Colonic mucosa (tissue), 4 donors: ENCODE measurements at regions not wholly inside any gene's neighbourhood (a gene's known extent, or its start where the extent isn't known, plus 50 kb on each side); places are given as distances from the start of the nearest gene placed in this dataset.

Experiments
- DNase-seq: peaks from one replicate; pipeline ENCODE4 v3.0.0-alpha.2; 2020
- H3K27ac ChIP-seq: fragments of 200-600 bp; one replicate; pipeline ENCODE4 v1.8.0; 2021
- H3K27me3 ChIP-seq: fragments of 200-600 bp; one replicate; pipeline ENCODE4 v1.8.0; 2021
- H3K36me3 ChIP-seq: fragments of 200-600 bp; one replicate; pipeline ENCODE4 v1.8.0; 2021
- H3K4me1 ChIP-seq: fragments of 200-600 bp; one replicate; pipeline ENCODE4 v1.8.0; 2021; ENCODE audit warnings: mild to moderate bottlenecking
- H3K4me3 ChIP-seq: fragments of 200-600 bp; one replicate; pipeline ENCODE4 v1.8.0; 2021
- H3K9ac ChIP-seq, 2 donors: one replicate each; pipeline ENCODE4 v1.7.0; 2013; ENCODE audit warnings: control low read depth in 2 of 2, low read depth in 2 of 2, low read length in 2 of 2
- H3K9me3 ChIP-seq: fragments of 200-600 bp; one replicate; pipeline ENCODE4 v1.8.0; 2021
- CTCF ChIP-seq: fragments of 200-600 bp; IDR thresholded peaks from one replicate; pipeline ENCODE4 v1.8.0; 2022; ENCODE audit warnings: antibody characterized with exemption, mild to moderate bottlenecking
- intact Hi-C: fragments of 100-400 bp; cut with DNase I; formaldehyde crosslinking; loops from one replicate; pipeline ENCODE4 v1.14.1; 2022
- donor health status: healthy.
- donor health status: DM: no; HTN: no; CAD: no.
- donor health status: DM: no; HTN: no; CAD: no.

- H3K27ac ChIP-seq, result no peak overlapping the region
- intact Hi-C loops, result no loop called here
- H3K4me1 ChIP-seq, result no peaks in the 10 kb centered on the region
- no peaks in the 10 kb centered on the region for H3K36me3 ChIP-seq
- no peak overlapping the region for H3K9ac ChIP-seq
- H3K27me3 ChIP-seq, result no peaks in the 10 kb centered on the region
- no peak for TF ChIP-seq CTCF
- no peak for DNase-seq
- H3K4me3 ChIP-seq, result no peak overlapping the region
- no peaks in the 10 kb centered on the region for H3K9me3 ChIP-seq
Observed at GRCh38 chr5:88509403-88509802, 240.8 kb upstream of the TMEM161B start.

- H3K4me1 ChIP-seq, result no peaks in the 10 kb centered on the region
- no peak overlapping the region for H3K9ac ChIP-seq
- no peak overlapping the region for H3K4me3 ChIP-seq
- no peaks in the 10 kb centered on the region for H3K9me3 ChIP-seq
- intact Hi-C loops, result no loop called here
- TF ChIP-seq CTCF, result no peak
- no peak overlapping the region for H3K27ac ChIP-seq
- H3K36me3 ChIP-seq, result no peaks in the 10 kb centered on the region
- no peaks in the 10 kb centered on the region for H3K27me3 ChIP-seq
- no peak for DNase-seq
Observed at GRCh38 chr5:88507261-88507660, 238.6 kb upstream of the TMEM161B start.

GRCh38 chr5:88503406-88503805 lies 234.8 kb upstream of the TMEM161B start:
- Histone ChIP-seq H3K27me3 (no peaks in the 10 kb centered on the region), H3K4me3 (no peak overlapping the region), H3K36me3 (no peaks in the 10 kb centered on the region), H3K9me3 (no peaks in the 10 kb centered on the region), H3K27ac (no peak overlapping the region), H3K4me1 (no peaks in the 10 kb centered on the region), H3K9ac (no peak overlapping the region)
- no peak for TF ChIP-seq CTCF
- intact Hi-C loops, result no loop called here
- DNase-seq, result no peak

- H3K4me3 ChIP-seq, result peak overlapping the region; percentile 35
- H3K27ac ChIP-seq, result no peak overlapping the region
Observed at GRCh38 chr5:88503041-88503345, 234.3 kb upstream of the TMEM161B start.

GRCh38 chr5:88502179-88503040 lies 233.8 kb upstream of the TMEM161B start:
- Histone ChIP-seq H3K4me3 (peak overlapping the region; percentile 35), H3K4me1 (no peaks in the 10 kb centered on the region), H3K36me3 (no peaks in the 10 kb centered on the region), H3K27ac (no peak overlapping the region), H3K9ac (peak overlapping the region in 1 of 2 donors; percentile 38), H3K9me3 (no peaks in the 10 kb centered on the region), H3K27me3 (no peaks in the 10 kb centered on the region)
- intact Hi-C loops, result no loop called here
- DNase-seq, result no peak
- TF ChIP-seq CTCF, result no peak

More at GRCh38 chr5:88503041-88503345, 234.3 kb upstream of the TMEM161B start:
- no peaks in the 10 kb centered on the region for H3K4me1 ChIP-seq
- intact Hi-C loops, result no loop called here
- H3K9ac ChIP-seq, result no peak overlapping the region
- no peak for DNase-seq
- H3K9me3 ChIP-seq, result no peaks in the 10 kb centered on the region
- TF ChIP-seq CTCF, result no peak
- H3K27me3 ChIP-seq, result no peaks in the 10 kb centered on the region
- H3K36me3 ChIP-seq, result no peaks in the 10 kb centered on the region
